Sigmoid colon (tissue), 4 donors: ENCODE measurements at regions not wholly inside any gene's neighbourhood (a gene's known extent, or its start where the extent isn't known, plus 50 kb on each side); places are given as distances from the start of the nearest gene placed in this dataset.

Experiments
- CTCF ChIP-seq, 4 experiments: fragments of 450-650 bp in 3 of 4; fragments of 200-600 bp in 1 of 4; IDR thresholded peaks; one replicate each; pipeline ENCODE4 v1.5.1; 2016 to 2019; ENCODE audit warnings: antibody characterized with exemption in 4 of 4, mild to moderate bottlenecking in 3 of 4, moderate library complexity in 2 of 4
- EP300 ChIP-seq, 4 donors: sonication (generic); formaldehyde crosslinking; IDR thresholded peaks; one replicate each; pipeline ENCODE4 v1.6.1; 2017; ENCODE audit warnings: antibody characterized with exemption in 4 of 4
- POLR2AphosphoS5 ChIP-seq, 4 donors: sonication (generic); formaldehyde crosslinking; IDR thresholded peaks; one replicate each; pipeline ENCODE4 v1.6.1; 2017; ENCODE audit warnings: antibody characterized with exemption in 4 of 4

GRCh38 chr5:112634166-112634565, 103.5 kb upstream of the APC start:
- TF ChIP-seq CTCF (IDR thresholded peaks at IDR 0.05) (no peak), POLR2AphosphoS5 (IDR thresholded peaks at IDR 0.05) (no peak), EP300 (IDR thresholded peaks at IDR 0.05) (no peak)
